Keratinocyte (primary cell): ENCODE measurements at regions not wholly inside any gene's neighbourhood (a gene's known extent, or its start where the extent isn't known, plus 50 kb on each side); places are given as distances from the start of the nearest gene placed in this dataset.

ENCODE experiments used
- CTCF ChIP-seq, 3 experiments: IDR thresholded peaks in 1 of 3; conservative IDR thresholded peaks in 1 of 3; optimal IDR thresholded peaks in 1 of 3; 2 replicates in 2 of 3; 3 replicates in 1 of 3; pipeline versions ENCODE3 to v1.5.1; 2011; ENCODE audit warnings: low read length in 3 of 3, mild to moderate bottlenecking in 3 of 3, moderate library complexity in 2 of 3, control low read depth in 1 of 3, inconsistent platforms in 1 of 3; ENCODE audit not compliant: insufficient read depth in 2 of 3; ENCODE audit errors: extremely low read depth in 1 of 3
- EZH2 ChIP-seq: IDR thresholded peaks from one replicate; pipeline ENCODE4 v1.6.1; 2012; ENCODE audit warnings: inconsistent platforms, mild to moderate bottlenecking, low read length, moderate library complexity

DNA sequence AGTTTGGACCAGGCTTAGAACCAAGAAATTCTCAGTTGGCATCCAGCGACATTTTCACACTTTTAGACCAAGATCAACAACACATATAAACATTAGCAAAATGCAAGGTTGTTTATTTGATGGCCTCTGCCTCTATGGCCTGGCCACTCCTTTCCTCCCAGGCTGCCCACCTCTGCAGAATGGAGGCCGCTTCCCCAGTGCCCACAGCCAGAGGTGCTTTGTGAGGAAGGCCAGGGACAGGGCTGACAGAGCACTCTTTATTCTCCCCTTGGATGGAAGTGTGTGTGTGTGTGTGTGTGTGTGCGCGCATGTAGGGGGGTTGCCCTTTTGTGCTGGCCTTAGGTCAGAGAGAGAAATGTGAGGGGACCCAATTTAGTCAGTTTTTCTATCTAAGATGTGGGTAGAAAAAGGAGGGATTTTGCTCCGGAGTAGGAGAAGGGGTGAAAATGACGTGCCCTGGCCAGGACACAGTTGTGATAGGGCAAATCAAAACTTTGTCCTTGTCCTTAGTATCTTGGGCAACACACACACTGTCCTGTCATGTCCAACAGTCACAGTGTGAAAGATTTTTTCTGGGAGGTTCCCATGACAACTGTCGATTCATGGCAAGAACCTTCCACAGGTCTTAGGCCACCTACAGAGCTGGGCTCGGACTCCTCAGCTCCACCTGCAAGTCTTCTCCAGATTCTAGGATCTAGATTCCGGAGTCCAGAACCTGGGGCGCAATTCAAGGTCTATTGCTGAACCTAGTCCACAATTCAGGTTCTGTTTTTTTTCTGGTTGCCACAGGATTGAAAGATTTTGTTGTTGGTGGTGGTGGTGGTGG, 104.9 kb upstream of the SLC2A1 start:
- no peak for TF ChIP-seq CTCF (optimal IDR thresholded peaks at IDR 0.05 in 1 of 3, IDR thresholded peaks at IDR 0.05 in 1 of 3, conservative IDR thresholded peaks at IDR 0.05 in 1 of 3; ENCODE audit: extremely low read depth in 1 of 3, insufficient read depth in 2 of 3, low read length in 3 of 3)
- TF ChIP-seq EZH2, result no peak
